Stimulated activated CD4-positive, alpha-beta T cell treated with anti-CD3 and anti-CD28 coated beads, Interleukin-4, amount 100 ng/mL, for 1 hour (primary cell): ENCODE measurements at regions not wholly inside any gene's neighbourhood (a gene's known extent, or its start where the extent isn't known, plus 50 kb on each side); places are given as distances from the start of the nearest gene placed in this dataset.

Experiments used
- DNase-seq: peaks from one replicate; pipeline ENCODE4 v3.0.0-alpha.2; 2020

GRCh38 chr4:138851391-138852335 lies 163.9 kb upstream of the NOCT start:
- DNase-seq, result no peak

GRCh38 chr4:138845664-138846063 lies 169.9 kb upstream of the NOCT start:
- no peak for DNase-seq

DNA sequence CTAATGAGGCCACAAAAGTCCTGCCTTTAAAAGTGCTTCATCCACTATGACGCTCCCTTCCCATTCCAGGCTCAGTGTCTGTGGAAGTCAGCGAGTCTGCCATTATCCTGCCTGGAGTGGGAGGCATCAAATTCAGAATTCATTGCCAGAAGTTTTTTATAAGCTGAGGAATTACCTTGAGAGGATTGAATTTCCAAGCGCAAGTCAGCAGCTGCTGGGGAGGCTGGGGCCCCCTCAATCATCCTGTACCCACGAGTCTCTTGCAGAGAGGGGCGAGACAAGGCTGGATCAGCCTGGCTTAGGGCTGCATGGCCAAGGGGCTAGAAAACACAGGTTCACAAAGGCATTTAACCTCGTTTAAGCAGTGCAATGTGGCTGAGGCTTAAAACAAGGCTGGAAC lies 170.5 kb upstream of the NOCT start:
- no peak for DNase-seq

GRCh38 chr4:138843616-138844015 lies 172.0 kb upstream of the NOCT start:
- DNase-seq, result no peak

DNA sequence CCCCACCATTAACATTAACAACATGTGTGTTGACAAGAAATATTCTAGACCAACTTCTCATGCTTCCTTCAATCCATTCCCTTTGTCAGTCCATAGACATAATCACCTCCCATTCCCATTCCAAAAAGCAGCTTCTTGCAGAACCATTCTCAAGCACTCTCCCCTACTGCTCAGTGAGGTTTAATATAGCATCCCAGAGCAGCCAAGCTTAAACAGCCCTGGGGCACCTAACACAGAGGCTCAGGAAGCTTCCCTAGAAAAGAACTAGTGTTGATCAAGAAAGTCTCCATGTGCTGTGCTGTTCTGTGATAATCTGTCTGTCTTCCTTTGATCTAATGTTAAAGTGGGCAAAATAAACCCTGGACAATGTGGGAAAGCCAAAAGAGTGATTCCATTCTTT lies 174.2 kb upstream of the NOCT start:
- DNase-seq, result no peak

GRCh38 chr4:138838251-138838650 lies 177.3 kb upstream of the NOCT start:
- no peak for DNase-seq

GRCh38 chr4:138835832-138836533 lies 179.6 kb upstream of the NOCT start:
- no peak for DNase-seq

- DNase-seq, result no peak
Observed at GRCh38 chr4:138833974-138834373, 181.6 kb upstream of the NOCT start.

DNA sequence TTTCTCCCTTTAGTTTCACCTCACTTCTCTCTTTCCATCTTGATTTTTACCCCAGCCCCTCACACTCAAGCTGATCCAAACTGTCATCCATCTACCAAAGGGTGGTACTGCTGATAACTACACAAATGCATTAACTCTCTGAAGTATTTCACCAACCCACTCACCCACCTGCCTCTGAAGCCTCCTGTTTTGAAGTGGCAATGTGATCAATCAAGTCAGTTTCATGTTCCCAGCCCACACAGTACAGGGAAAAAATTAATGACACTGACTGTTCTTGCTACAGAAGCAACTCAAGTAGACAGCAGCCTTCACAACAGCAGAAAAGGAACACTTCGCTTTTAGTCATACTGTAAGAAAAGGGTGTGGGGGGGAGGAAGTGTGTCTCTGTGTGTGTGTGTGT lies 183.0 kb upstream of the NOCT start:
- DNase-seq, result no peak

GRCh38 chr4:138831948-138832347 lies 183.6 kb upstream of the NOCT start:
- DNase-seq, result no peak

GRCh38 chr4:138828926-138829325 lies 186.7 kb upstream of the NOCT start:
- no peak for DNase-seq

GRCh38 chr4:138826754-138827153 lies 188.8 kb upstream of the NOCT start:
- DNase-seq, result no peak

- DNase-seq, result no peak
Observed at GRCh38 chr4:138826322-138826721, 189.3 kb upstream of the NOCT start.

GRCh38 chr4:138821331-138821730 lies 194.2 kb upstream of the NOCT start:
- DNase-seq, result no peak

- no peak for DNase-seq
Observed at GRCh38 chr4:138816875-138817274, 198.7 kb upstream of the NOCT start.

DNA sequence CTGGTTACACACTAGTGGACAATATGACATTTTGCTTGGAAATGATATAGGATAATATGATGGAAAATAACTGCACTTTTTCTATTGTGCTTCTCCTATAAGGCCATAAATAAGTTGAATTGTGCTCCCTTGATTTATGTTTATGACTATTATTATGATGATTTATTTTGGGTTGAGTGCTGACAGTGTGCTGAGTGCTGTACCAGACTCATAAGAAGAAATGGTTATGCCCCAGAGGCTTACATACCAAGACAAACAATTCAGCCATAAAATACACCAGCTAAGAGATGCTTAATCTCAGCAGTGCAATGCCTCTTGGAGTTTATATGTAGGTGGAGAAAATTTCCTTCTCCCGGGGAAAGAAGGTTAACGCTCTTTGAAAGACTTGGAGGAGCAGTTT lies 199.8 kb upstream of the NOCT start:
- DNase-seq, result no peak

DNA sequence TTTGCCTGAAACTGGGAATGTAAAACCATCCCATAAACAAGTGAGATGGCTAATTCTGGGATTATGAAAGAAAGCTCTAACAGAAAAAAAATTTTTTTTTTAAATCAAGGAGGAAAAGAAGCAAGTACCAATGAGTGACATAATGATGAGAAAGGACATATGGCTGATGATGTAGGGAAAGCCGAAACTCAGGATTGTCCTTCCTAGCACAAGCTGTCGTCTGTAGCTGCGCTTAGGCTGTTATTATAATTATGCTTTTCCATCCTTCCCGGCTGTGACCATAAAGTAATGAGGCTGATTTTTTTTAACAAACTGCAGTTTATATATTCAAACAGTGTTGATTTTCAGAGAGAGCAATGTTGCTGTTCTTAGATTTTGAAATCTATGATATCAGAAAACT lies 209.8 kb upstream of the NOCT start:
- no peak for DNase-seq

GRCh38 chr4:138804711-138805110 lies 210.9 kb upstream of the NOCT start:
- no peak for DNase-seq

GRCh38 chr4:138803051-138803450 lies 212.5 kb upstream of the NOCT start:
- DNase-seq, result no peak

DNA sequence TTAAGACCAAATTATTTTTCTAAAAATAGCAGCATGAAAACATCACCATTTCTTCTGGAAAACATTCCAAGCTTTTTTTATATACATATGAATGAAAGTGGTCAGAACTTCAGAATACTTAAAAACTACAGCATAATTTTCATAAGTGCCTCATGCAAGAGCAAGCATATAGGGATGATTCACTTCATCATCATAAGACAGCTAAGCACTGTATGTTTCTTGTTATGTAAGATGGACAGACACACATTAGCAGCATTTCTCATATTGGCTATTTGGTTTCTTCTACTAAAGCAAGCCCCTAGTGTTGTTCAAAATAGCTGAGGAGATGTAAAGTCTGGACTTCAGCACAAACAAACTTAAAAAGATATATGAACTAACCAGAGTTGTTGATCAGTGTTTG lies 213.1 kb upstream of the NOCT start:
- no peak for DNase-seq

DNA sequence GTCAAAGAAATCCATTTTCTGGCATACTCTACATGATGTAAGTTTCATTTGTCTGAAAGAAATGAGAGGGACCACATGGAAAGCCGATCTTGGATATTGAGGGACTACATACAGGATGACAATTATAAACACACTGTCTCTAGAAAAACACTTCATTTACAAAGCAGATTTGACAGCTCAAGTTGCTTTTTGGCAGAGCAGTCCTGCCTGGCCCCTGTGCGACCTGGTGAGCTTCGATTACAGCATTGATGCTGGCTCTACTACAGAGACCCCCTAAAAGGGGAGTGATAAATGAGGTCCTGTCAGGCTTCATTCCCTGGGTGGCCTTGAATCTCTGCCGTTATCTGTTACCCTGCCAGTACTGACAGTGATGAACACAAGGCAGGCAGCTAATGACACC lies 215.2 kb upstream of the NOCT start:
- no peak for DNase-seq

DNA sequence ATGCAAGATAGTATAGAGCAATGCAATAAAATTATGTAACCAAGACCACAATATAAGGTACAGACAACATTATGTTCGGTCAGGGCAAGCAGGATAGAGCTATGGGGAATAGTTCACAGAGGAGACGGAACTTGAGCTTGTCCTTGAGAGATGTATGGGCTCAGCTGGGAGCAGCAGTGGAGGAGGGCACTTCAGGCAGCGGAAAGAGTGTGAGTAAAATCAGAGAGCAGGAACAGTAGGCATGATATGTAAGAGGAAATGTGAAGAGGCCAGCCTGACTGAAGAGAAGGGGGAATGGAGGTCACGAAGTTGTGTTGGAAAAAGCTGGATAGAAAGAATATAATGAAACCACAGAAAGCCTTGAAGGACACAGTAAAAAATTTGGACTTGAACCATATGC lies 217.2 kb upstream of the NOCT start:
- DNase-seq, result no peak

GRCh38 chr4:138797646-138798045 lies 217.9 kb upstream of the NOCT start:
- no peak for DNase-seq

DNA sequence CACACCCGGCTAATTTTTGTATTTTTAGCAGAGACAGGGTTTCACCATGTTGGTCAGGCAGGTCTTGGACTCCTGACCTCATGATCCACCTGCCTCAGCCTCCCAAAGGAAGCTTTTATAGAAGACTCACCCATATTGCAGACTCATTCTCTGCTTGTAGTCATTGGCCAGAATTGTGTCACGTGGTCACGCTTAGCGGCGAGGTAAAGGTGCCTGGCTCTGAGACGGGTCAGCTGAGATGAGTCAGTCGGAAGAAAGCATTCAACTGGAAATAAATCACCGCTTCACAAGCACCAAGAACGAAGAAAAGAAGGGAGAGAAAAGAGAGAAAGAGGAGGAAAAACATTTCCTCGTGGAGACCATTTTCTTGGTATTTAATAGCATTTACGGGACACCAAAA lies 218.8 kb upstream of the NOCT start:
- no peak for DNase-seq
